T-helper 1 cell treated with Interleukin-12 subunit alpha and Interleukin-12 subunit beta and Interleukin-4 antibody, amounts not matched to agents 30 μg/mL and 1 μg/mL, for 36 hours (primary cell): ENCODE measurements at regions not wholly inside any gene's neighbourhood (a gene's known extent, or its start where the extent isn't known, plus 50 kb on each side); places are given as distances from the start of the nearest gene placed in this dataset.
"Not testable (repeated sequence)": the region's sequence is repeated elsewhere in the genome, so short reads cannot be mapped to it uniquely, and the experiment has no call there.

Experiments used
- H3K27ac Mint-ChIP-seq: one replicate; pipeline ENCODE4 v1.8.0; 2021; ENCODE audit warnings: mild to moderate bottlenecking, mixed read lengths
- H3K27me3 Mint-ChIP-seq: one replicate; pipeline ENCODE4 v1.8.0; 2021; ENCODE audit warnings: low read depth, mixed read lengths
- H3K36me3 Mint-ChIP-seq: one replicate; pipeline ENCODE4 v1.8.0; 2021; ENCODE audit warnings: low read depth, mixed read lengths
- H3K4me1 Mint-ChIP-seq: one replicate; pipeline ENCODE4 v1.8.0; 2021; ENCODE audit warnings: low read depth, mixed read lengths
- H3K4me3 Mint-ChIP-seq: one replicate; pipeline ENCODE4 v1.8.0; 2021; ENCODE audit warnings: mild to moderate bottlenecking, moderate library complexity, mixed read lengths
- H3K9me3 Mint-ChIP-seq: one replicate; pipeline ENCODE4 v1.8.0; 2021; ENCODE audit warnings: mixed read lengths

GRCh38 chr9:31759703-31760102 is 624.7 kb upstream of the ACO1 start:
- H3K4me3 Mint-ChIP-seq = no peak overlapping the region
- H3K27ac Mint-ChIP-seq = no peak overlapping the region
- no peaks in the 10 kb centered on the region for H3K4me1 Mint-ChIP-seq
- H3K9me3 Mint-ChIP-seq = no peaks in the 10 kb centered on the region
- no peaks in the 10 kb centered on the region for H3K27me3 Mint-ChIP-seq
- no peaks in the 10 kb centered on the region for H3K36me3 Mint-ChIP-seq

GRCh38 chr9:31774021-31774420 is 610.4 kb upstream of the ACO1 start:
- H3K9me3 Mint-ChIP-seq = peaks cover 31% of the 10 kb centered on the region
- H3K4me1 Mint-ChIP-seq, H3K4me3 Mint-ChIP-seq, H3K27ac Mint-ChIP-seq, H3K36me3 Mint-ChIP-seq, H3K27me3 Mint-ChIP-seq: not testable (repeated sequence)

GRCh38 chr9:31774571-31774970 is 609.9 kb upstream of the ACO1 start:
- H3K36me3 Mint-ChIP-seq = peaks cover 1% of the 10 kb centered on the region
- peaks cover 35% of the 10 kb centered on the region for H3K9me3 Mint-ChIP-seq
- H3K27ac Mint-ChIP-seq = no peak overlapping the region
- no peak overlapping the region for H3K4me3 Mint-ChIP-seq
- no peaks in the 10 kb centered on the region for H3K4me1 Mint-ChIP-seq
- H3K27me3 Mint-ChIP-seq = no peaks in the 10 kb centered on the region

GRCh38 chr9:31776471-31776870 is 608.0 kb upstream of the ACO1 start:
- no peak overlapping the region for H3K27ac Mint-ChIP-seq
- H3K27me3 Mint-ChIP-seq = no peaks in the 10 kb centered on the region
- H3K4me3 Mint-ChIP-seq = no peak overlapping the region
- no peaks in the 10 kb centered on the region for H3K4me1 Mint-ChIP-seq
- H3K36me3 Mint-ChIP-seq = peaks cover 1% of the 10 kb centered on the region
- H3K9me3 Mint-ChIP-seq = peaks cover 43% of the 10 kb centered on the region

GRCh38 chr9:31783491-31783890 is 601.0 kb upstream of the ACO1 start:
- Mint-ChIP-seq H3K4me1 (no peaks in the 10 kb centered on the region), H3K27ac (no peak overlapping the region), H3K4me3 (no peak overlapping the region), H3K9me3 (peaks cover 33% of the 10 kb centered on the region), H3K27me3 (no peaks in the 10 kb centered on the region), H3K36me3 (no peaks in the 10 kb centered on the region)

- H3K4me3 Mint-ChIP-seq = no peak overlapping the region
- H3K4me1 Mint-ChIP-seq = no peaks in the 10 kb centered on the region
- no peaks in the 10 kb centered on the region for H3K9me3 Mint-ChIP-seq
- no peaks in the 10 kb centered on the region for H3K36me3 Mint-ChIP-seq
- no peak overlapping the region for H3K27ac Mint-ChIP-seq
- no peaks in the 10 kb centered on the region for H3K27me3 Mint-ChIP-seq
Observed at GRCh38 chr9:31790720-31791119, 593.7 kb upstream of the ACO1 start.

GRCh38 chr9:31799953-31800609 is 584.4 kb upstream of the ACO1 start:
- Mint-ChIP-seq H3K9me3 (no peaks in the 10 kb centered on the region), H3K27ac (no peak overlapping the region), H3K27me3 (no peaks in the 10 kb centered on the region), H3K4me1 (no peaks in the 10 kb centered on the region), H3K36me3 (no peaks in the 10 kb centered on the region), H3K4me3 (no peak overlapping the region)

GRCh38 chr9:31807574-31808256 is 576.7 kb upstream of the ACO1 start:
- Mint-ChIP-seq H3K9me3 (no peaks in the 10 kb centered on the region), H3K4me1 (no peaks in the 10 kb centered on the region), H3K27ac (no peak overlapping the region), H3K4me3 (no peak overlapping the region), H3K27me3 (peaks cover 4% of the 10 kb centered on the region), H3K36me3 (no peaks in the 10 kb centered on the region)

GRCh38 chr9:31808766-31809165 is 575.7 kb upstream of the ACO1 start:
- Mint-ChIP-seq H3K27ac (no peak overlapping the region), H3K9me3 (no peaks in the 10 kb centered on the region), H3K4me1 (no peaks in the 10 kb centered on the region), H3K27me3 (peaks cover 4% of the 10 kb centered on the region), H3K36me3 (no peaks in the 10 kb centered on the region), H3K4me3 (no peak overlapping the region)

GRCh38 chr9:31820426-31820825 is 564.0 kb upstream of the ACO1 start:
- Mint-ChIP-seq H3K4me3 (no peak overlapping the region), H3K27ac (no peak overlapping the region), H3K36me3 (no peaks in the 10 kb centered on the region), H3K27me3 (no peaks in the 10 kb centered on the region), H3K9me3 (no peaks in the 10 kb centered on the region), H3K4me1 (no peaks in the 10 kb centered on the region)

- no peaks in the 10 kb centered on the region for H3K36me3 Mint-ChIP-seq
- H3K27ac Mint-ChIP-seq = no peak overlapping the region
- H3K27me3 Mint-ChIP-seq = no peaks in the 10 kb centered on the region
- no peak overlapping the region for H3K4me3 Mint-ChIP-seq
- H3K9me3 Mint-ChIP-seq = no peaks in the 10 kb centered on the region
- no peaks in the 10 kb centered on the region for H3K4me1 Mint-ChIP-seq
Observed at GRCh38 chr9:31821583-31821982, 562.9 kb upstream of the ACO1 start.

- no peak overlapping the region for H3K4me3 Mint-ChIP-seq
- H3K36me3 Mint-ChIP-seq = no peaks in the 10 kb centered on the region
- H3K9me3 Mint-ChIP-seq = no peaks in the 10 kb centered on the region
- H3K4me1 Mint-ChIP-seq = no peaks in the 10 kb centered on the region
- no peak overlapping the region for H3K27ac Mint-ChIP-seq
- H3K27me3 Mint-ChIP-seq = no peaks in the 10 kb centered on the region
Observed at GRCh38 chr9:31823365-31823764, 561.1 kb upstream of the ACO1 start.

- Mint-ChIP-seq H3K36me3 (no peaks in the 10 kb centered on the region), H3K4me3 (no peak overlapping the region), H3K27me3 (no peaks in the 10 kb centered on the region), H3K4me1 (no peaks in the 10 kb centered on the region), H3K9me3 (no peaks in the 10 kb centered on the region), H3K27ac (no peak overlapping the region)
Observed at GRCh38 chr9:31824860-31825259, 559.6 kb upstream of the ACO1 start.

GRCh38 chr9:31837211-31837610 is 547.2 kb upstream of the ACO1 start:
- Mint-ChIP-seq H3K9me3 (no peaks in the 10 kb centered on the region), H3K27ac (no peak overlapping the region), H3K4me1 (no peaks in the 10 kb centered on the region), H3K27me3 (no peaks in the 10 kb centered on the region), H3K4me3 (no peak overlapping the region), H3K36me3 (no peaks in the 10 kb centered on the region)

- Mint-ChIP-seq H3K27ac (no peak overlapping the region), H3K36me3 (no peaks in the 10 kb centered on the region), H3K4me3 (no peak overlapping the region), H3K27me3 (no peaks in the 10 kb centered on the region), H3K4me1 (no peaks in the 10 kb centered on the region), H3K9me3 (no peaks in the 10 kb centered on the region)
Observed at GRCh38 chr9:31839273-31839672, 545.2 kb upstream of the ACO1 start.
